ENCODE measurements at regions not wholly inside any gene's neighbourhood (a gene's known extent, or its start where the extent isn't known, plus 50 kb on each side); places are given as distances from the start of the nearest gene placed in this dataset.

- no peak for TF ChIP-seq CTCF (IDR thresholded peaks at IDR 0.05; ENCODE audit: poor library complexity, severe bottlenecking)
- TF ChIP-seq SMC3 (conservative IDR thresholded peaks at IDR 0.05; ENCODE audit: poor library complexity): no peak
- TF ChIP-seq EZH2 (IDR thresholded peaks at IDR 0.05; ENCODE audit: borderline replicate concordance, insufficient read depth, low read length, poor library complexity, severe bottlenecking): no peak
- TF ChIP-seq POLR2AphosphoS5 (IDR thresholded peaks at IDR 0.05): no peak
- TF ChIP-seq REST (IDR thresholded peaks at IDR 0.05; ENCODE audit: borderline replicate concordance): no peak
- no peak for TF ChIP-seq TAF1 (IDR thresholded peaks at IDR 0.05; ENCODE audit: low read depth)
- TF ChIP-seq RAD21 (conservative IDR thresholded peaks at IDR 0.05): no peak
Measured at GRCh38 chr2:114161371-114161770, 271.5 kb downstream of the ACTR3 start.
